Heart right ventricle (tissue), 16 donors: ENCODE measurements at regions not wholly inside any gene's neighbourhood (a gene's known extent, or its start where the extent isn't known, plus 50 kb on each side); places are given as distances from the start of the nearest gene placed in this dataset.

ENCODE experiments used
- ATAC-seq, 8 donors: fragments of 200-7000 bp; cut with Tn5 transposase; one replicate each; pipeline ENCODE4 v1.9.1; 2020; ENCODE audit warnings: mild to moderate bottlenecking in 8 of 8, moderate library complexity in 8 of 8, moderate number of reproducible peaks in 1 of 8
- DNase-seq, 2 donors: peaks; one replicate each; pipeline ENCODE4 v3.0.0-alpha.2; 2020
- H3K27ac ChIP-seq, 10 donors: fragments of 200-600 bp; sonication (generic) in 2 of 10; one replicate each; pipeline versions ENCODE4 v1.5.0 to v1.8.0; 2020 to 2022; ENCODE audit warnings: mild to moderate bottlenecking in 3 of 10
- H3K27me3 ChIP-seq, 7 donors: fragments of 200-600 bp; one replicate each; pipeline ENCODE4 v1.8.0; 2021 to 2022; ENCODE audit warnings: mild to moderate bottlenecking in 2 of 7
- H3K36me3 ChIP-seq, 9 donors: fragments of 200-600 bp; sonication (generic) in 1 of 9; one replicate each; pipeline versions ENCODE4 v1.5.0 to v1.8.0; 2020 to 2022; ENCODE audit warnings: mild to moderate bottlenecking in 2 of 9
- H3K4me1 ChIP-seq, 9 donors: fragments of 200-600 bp; sonication (generic) in 1 of 9; one replicate each; pipeline versions ENCODE4 v1.5.0 to v1.8.0; 2020 to 2022; ENCODE audit warnings: mild to moderate bottlenecking in 4 of 9
- H3K4me3 ChIP-seq, 10 donors: fragments of 200-600 bp; sonication (generic) in 2 of 10; one replicate each; pipeline versions ENCODE4 v1.5.0 to v1.8.0; 2020 to 2022; ENCODE audit warnings: mild to moderate bottlenecking in 7 of 10, moderate library complexity in 2 of 10
- H3K9me3 ChIP-seq, 11 donors: fragments of 200-600 bp in 10 of 11; sonication (generic) in 2 of 11; one replicate each; pipeline versions ENCODE4 v1.5.0 to v1.8.0; 2013 to 2022; ENCODE audit warnings: mild to moderate bottlenecking in 2 of 11, control low read depth in 1 of 11, moderate library complexity in 1 of 11
- CTCF ChIP-seq, 9 donors: fragments of 200-600 bp; sonication (generic) in 2 of 9; IDR thresholded peaks; one replicate each; pipeline versions ENCODE4 v1.5.0 to v1.8.0; 2021 to 2022; ENCODE audit warnings: antibody characterized with exemption in 9 of 9, mild to moderate bottlenecking in 5 of 9, moderate library complexity in 1 of 9
- WGBS, 2 donors: extraction: QIAGEN DNeasy Blood & Tissue Kit; methylation state at CpG; one replicate each; pipeline ENCODE4 v1.1.7; 2013; ENCODE audit warnings: inconsistent platforms in 1 of 2; 5-methylcytosine and 5-hydroxymethylcytosine counted together
- intact Hi-C, 10 donors: fragments of 100-400 bp; cut with DNase I; formaldehyde crosslinking; loops; one replicate each; pipeline versions ENCODE4 v1.11.1 to v1.14.2; 2022
- donor health status: Arrhythmogenic right ventricular cardiomyopathy.
- donor health status: ischemic (EF 13 %, LVEDD 7.1; RV severe dilation, severe dysfunction).
- donor health status: healthy with polysubstance abuse.
- donor health status: DM: no; HTN: yes; CAD: no.
- donor health status: DM: no; HTN: no; CAD: no.
- donor health status: ischemic (EF 25% LVEDD 6.9; RV normal size, moderate dysfunction).
- donor health status: ischemic (EF 25% LVEDD 5.7; RV mildly dilated, moderate dysfunction).
- donor health status: healthy.
- donor health status: DM: yes; HTN: yes; CAD: no.
- donor health status: Ischemic cardiomyopathy.
- donor health status: ischemic (EF 35%, LVEDD 5.7; RV mildly dilated, moderate dysfunction).
- donor health status: nonischemic (EF 11% LVEDD 7.7; RV severe dilation, severe dysfunction).
- donor health status: DM: yes; HTN: yes; CAD: no.
- donor health status: PGD.
- donor health status: ischemic (EF 29% LVEDD 5.4; RV normal size, mild dysfunction).
- donor health status: nonischemic (EF 23%, LVEDD 6.1; RV moderate dilation, normal function).

DNA sequence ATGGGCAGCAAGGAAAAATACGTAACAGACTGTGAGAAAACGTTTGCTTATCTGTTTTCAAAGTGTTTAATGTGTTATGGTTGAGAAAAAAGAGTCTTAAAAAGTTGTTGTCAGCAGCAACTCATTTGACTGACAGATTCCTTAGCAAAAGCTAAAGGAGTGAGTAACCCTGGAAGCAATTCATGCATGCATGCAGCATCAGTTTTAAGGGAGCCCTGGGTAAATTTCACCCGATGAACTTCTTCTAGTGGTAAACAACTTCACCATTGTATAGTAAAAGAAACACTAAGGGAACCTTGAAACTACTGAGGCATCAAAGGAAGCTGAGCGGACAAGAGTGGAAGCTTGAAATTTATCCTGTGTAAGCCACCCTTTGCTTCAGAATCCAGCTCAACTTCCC, 583.2 kb upstream of the INTU start:
- no peaks in the 10 kb centered on the region for H3K36me3 ChIP-seq
- DNase-seq = no peak
- TF ChIP-seq CTCF (IDR thresholded peaks at IDR 0.05) = no peak
- 69 to 79% methylated on average over 4 of the region's 4 CpGs for WGBS, 2 donors
- no peak overlapping the region for H3K4me3 ChIP-seq
- H3K27ac ChIP-seq = no peak overlapping the region
- H3K27me3 ChIP-seq = no peaks in the 10 kb centered on the region
- intact Hi-C loops = no loop called here
- H3K9me3 ChIP-seq = peaks cover 0 to 5% (median 0%) of the 10 kb centered on the region in 11 donors
- no peaks in the 10 kb centered on the region for H3K4me1 ChIP-seq
- no peak for ATAC-seq

GRCh38 chr4:127052742-127053141, 580.0 kb upstream of the INTU start:
- intact Hi-C loops = no loop called here
- Histone ChIP-seq H3K27ac (no peak overlapping the region), H3K4me1 (no peaks in the 10 kb centered on the region), H3K4me3 (no peak overlapping the region), H3K36me3 (no peaks in the 10 kb centered on the region), H3K27me3 (no peaks in the 10 kb centered on the region), H3K9me3 (peaks cover 0 to 30% (median 4%) of the 10 kb centered on the region in 11 donors)
- no peak for DNase-seq
- no peak for TF ChIP-seq CTCF (IDR thresholded peaks at IDR 0.05)
- WGBS, 2 donors = 89 to 93% methylated on average over 1 of the region's 1 CpG
- ATAC-seq = no peak

DNA sequence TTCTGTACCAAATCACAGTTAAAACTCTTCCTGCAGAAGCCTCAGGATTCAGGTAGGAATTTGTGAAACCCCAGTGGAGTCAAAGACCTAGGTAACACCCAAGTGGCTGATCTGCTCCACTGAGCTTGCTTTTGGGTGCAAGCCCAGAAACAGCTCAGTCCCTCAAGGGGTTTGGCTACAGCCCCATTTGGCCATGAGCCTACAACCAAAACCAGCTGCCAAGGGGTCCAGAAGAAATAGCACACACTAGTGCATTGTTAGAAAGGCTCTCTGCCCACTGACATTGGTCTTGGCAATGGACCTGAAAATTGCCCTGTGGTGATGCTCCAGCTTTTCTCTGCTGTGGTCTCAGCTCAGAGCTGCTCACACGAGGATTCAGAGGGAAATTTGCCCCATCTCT, 577.4 kb upstream of the INTU start:
- H3K4me3 ChIP-seq = no peak overlapping the region
- DNase-seq (no peak), ATAC-seq (no peak)
- 33 to 51% methylated on average over 1 of the region's 1 CpG for WGBS, 2 donors
- peaks cover 0 to 35% (median 4%) of the 10 kb centered on the region in 11 donors for H3K9me3 ChIP-seq
- no peak for TF ChIP-seq CTCF (IDR thresholded peaks at IDR 0.05)
- H3K27me3 ChIP-seq = no peaks in the 10 kb centered on the region
- no peaks in the 10 kb centered on the region for H3K36me3 ChIP-seq
- no peaks in the 10 kb centered on the region for H3K4me1 ChIP-seq
- intact Hi-C loops = no loop called here
- H3K27ac ChIP-seq = no peak overlapping the region

GRCh38 chr4:127069675-127070074, 563.1 kb upstream of the INTU start:
- no peaks in the 10 kb centered on the region for H3K36me3 ChIP-seq
- 83 to 90% methylated on average over 1 of the region's 1 CpG for WGBS, 2 donors
- ATAC-seq (no peak), DNase-seq (no peak)
- H3K4me3 ChIP-seq = no peak overlapping the region
- no peaks in the 10 kb centered on the region for H3K27me3 ChIP-seq
- peaks cover 0 to 6% (median 0%) of the 10 kb centered on the region in 9 donors for H3K4me1 ChIP-seq
- no peaks in the 10 kb centered on the region for H3K9me3 ChIP-seq
- intact Hi-C loops = no loop called here
- TF ChIP-seq CTCF (IDR thresholded peaks at IDR 0.05) = no peak
- H3K27ac ChIP-seq = no peak overlapping the region
